Spleen (tissue), 3 donors: ENCODE measurements at regions not wholly inside any gene's neighbourhood (a gene's known extent, or its start where the extent isn't known, plus 50 kb on each side); places are given as distances from the start of the nearest gene placed in this dataset.

Source experiments
- POLR2A ChIP-seq, 3 donors: fragments of 450-650 bp; IDR thresholded peaks; one replicate each; pipeline ENCODE4 v1.5.1; 2017; ENCODE audit warnings: antibody characterized with exemption in 3 of 3, mild to moderate bottlenecking in 1 of 3
- POLR2AphosphoS5 ChIP-seq, 3 donors: sonication (generic); formaldehyde crosslinking; IDR thresholded peaks; one replicate each; pipeline ENCODE4 v1.5.1; 2017; ENCODE audit warnings: antibody characterized with exemption in 3 of 3

- no peak for TF ChIP-seq POLR2AphosphoS5 (IDR thresholded peaks at IDR 0.05)
- no peak for TF ChIP-seq POLR2A (IDR thresholded peaks at IDR 0.05)
These were observed 57.2 kb upstream of the TMEM161B start for GRCh38 chr5:88325868-88326267.
